KMS-11 (cell line): ENCODE measurements at regions not wholly inside any gene's neighbourhood (a gene's known extent, or its start where the extent isn't known, plus 50 kb on each side); places are given as distances from the start of the nearest gene placed in this dataset.

Experiments used
- H2AFZ ChIP-seq: fragments of 200-600 bp; sonication (generic); 2 replicates; pipeline ENCODE4 v1.6.1; 2016; ENCODE audit warnings: antibody characterized with exemption, mixed run types, low read depth
- H3K27ac ChIP-seq: fragments of 200-600 bp; sonication (generic); 2 replicates; pipeline ENCODE4 v1.6.1; 2016; ENCODE audit warnings: mild to moderate bottlenecking, mixed run types
- H3K27me3 ChIP-seq: fragments of 200-600 bp; sonication (generic); 2 replicates; pipeline ENCODE4 v1.6.1; 2017; ENCODE audit warnings: mild to moderate bottlenecking, low read depth, mixed run types, moderate library complexity; ENCODE audit not compliant: insufficient read depth
- H3K36me3 ChIP-seq: fragments of 200-600 bp; sonication (generic); 2 replicates; pipeline ENCODE4 v1.6.1; 2017; ENCODE audit warnings: mild to moderate bottlenecking, mixed run types; ENCODE audit not compliant: insufficient read depth
- H3K4me1 ChIP-seq: fragments of 200-600 bp; sonication (generic); 2 replicates; pipeline ENCODE4 v1.6.1; 2016; ENCODE audit warnings: mild to moderate bottlenecking, low read depth, mixed run types; ENCODE audit not compliant: poor library complexity, severe bottlenecking
- H3K4me2 ChIP-seq: fragments of 200-600 bp; sonication (generic); 2 replicates; pipeline ENCODE4 v1.7.0; 2016; ENCODE audit warnings: mild to moderate bottlenecking, mixed run types
- H3K4me3 ChIP-seq: fragments of 200-600 bp; sonication (generic); IDR thresholded peaks from 2 replicates; pipeline ENCODE4 v1.6.1; 2017; ENCODE audit warnings: low read depth, low read length, mixed read lengths; ENCODE audit not compliant: insufficient read depth
- H3K79me2 ChIP-seq: fragments of 200-600 bp; sonication (generic); 2 replicates; pipeline ENCODE4 v1.6.1; 2016; ENCODE audit warnings: low read depth, mixed run types; ENCODE audit not compliant: insufficient read depth
- H3K9ac ChIP-seq: fragments of 200-600 bp; sonication (generic); 2 replicates; pipeline ENCODE4 v1.6.1; 2016; ENCODE audit warnings: mild to moderate bottlenecking, mixed run types
- H4K20me1 ChIP-seq: fragments of 200-600 bp; sonication (generic); 2 replicates; pipeline ENCODE4 v1.6.1; 2016; ENCODE audit warnings: mild to moderate bottlenecking, mixed run types; ENCODE audit not compliant: insufficient read depth
- CTCF ChIP-seq: fragments of 200-600 bp; sonication (generic); conservative IDR thresholded peaks from 2 replicates; pipeline ENCODE4 v1.6.1; 2017; ENCODE audit warnings: low read depth, mild to moderate bottlenecking, antibody characterized with exemption, low read length, moderate library complexity, mixed read lengths

DNA sequence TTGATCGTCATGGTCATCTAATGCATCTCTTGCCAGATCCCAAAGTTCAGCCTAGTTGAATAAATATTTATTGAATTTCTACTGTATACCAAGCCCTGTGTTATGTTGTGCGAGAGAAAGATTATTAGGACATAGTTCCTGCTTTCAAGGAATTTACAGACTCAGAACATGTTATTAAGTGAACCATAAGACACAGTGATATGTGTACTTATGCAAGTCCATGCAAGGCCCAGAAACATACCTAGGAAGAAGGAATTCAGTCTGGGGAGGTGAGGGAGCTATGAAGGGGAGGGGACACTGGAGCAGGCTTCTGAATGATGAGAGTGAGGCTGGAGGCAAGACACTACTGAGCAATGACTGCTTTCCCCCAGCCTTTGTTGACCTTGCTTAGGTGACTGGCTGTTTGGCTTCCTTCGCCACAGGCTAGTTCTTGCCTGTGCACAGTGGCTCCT, 81.4 kb downstream of the ACAA2 start:
- Histone ChIP-seq H3K27me3 (no peaks in the 10 kb centered on the region), H3K4me2 (no peak overlapping the region), H3K4me3 (no peak overlapping the region), H3K4me1 (peaks cover 17% of the 10 kb centered on the region), H3K27ac (no peak overlapping the region), H3K36me3 (no peaks in the 10 kb centered on the region), H2AFZ (no peak overlapping the region), H3K9ac (no peak overlapping the region), H3K79me2 (no peaks in the 10 kb centered on the region), H4K20me1 (no peaks in the 10 kb centered on the region)
- TF ChIP-seq CTCF: no peak

DNA sequence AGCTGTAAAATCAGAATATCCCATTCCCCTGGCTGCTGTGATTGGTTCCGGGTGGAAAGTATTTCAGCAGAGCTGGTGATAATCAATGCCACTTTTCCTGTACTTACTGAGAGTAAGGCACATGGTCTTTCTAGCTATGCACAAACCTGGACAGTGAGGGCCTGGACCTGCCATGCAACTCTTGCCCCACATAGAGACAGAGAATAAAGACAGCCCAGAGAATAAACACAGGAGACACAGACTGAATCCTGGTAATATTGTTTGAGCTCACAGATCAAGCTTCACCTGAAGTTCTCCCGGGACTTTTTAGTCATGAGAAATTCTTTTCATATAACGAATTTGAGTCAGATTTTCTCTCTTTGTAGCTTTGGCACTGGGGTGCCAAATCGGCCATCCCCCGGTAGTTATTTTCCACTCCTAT, 81.9 kb downstream of the ACAA2 start:
- H3K9ac ChIP-seq: no peak overlapping the region
- H3K4me2 ChIP-seq: no peak overlapping the region
- TF ChIP-seq CTCF: no peak
- H4K20me1 ChIP-seq: no peaks in the 10 kb centered on the region
- H3K79me2 ChIP-seq: no peaks in the 10 kb centered on the region
- H3K4me1 ChIP-seq: peaks cover 17% of the 10 kb centered on the region
- no peaks in the 10 kb centered on the region for H3K36me3 ChIP-seq
- no peak overlapping the region for H3K4me3 ChIP-seq
- H2AFZ ChIP-seq: no peak overlapping the region
- H3K27ac ChIP-seq: no peak overlapping the region
- no peaks in the 10 kb centered on the region for H3K27me3 ChIP-seq

- TF ChIP-seq CTCF: no peak
- H3K27ac ChIP-seq: no peak overlapping the region
- H3K79me2 ChIP-seq: no peaks in the 10 kb centered on the region
- H2AFZ ChIP-seq: no peak overlapping the region
- H3K36me3 ChIP-seq: no peaks in the 10 kb centered on the region
- no peak overlapping the region for H3K4me3 ChIP-seq
- H3K4me1 ChIP-seq: peaks cover 17% of the 10 kb centered on the region
- no peak overlapping the region for H3K4me2 ChIP-seq
- H3K27me3 ChIP-seq: no peaks in the 10 kb centered on the region
- H4K20me1 ChIP-seq: no peaks in the 10 kb centered on the region
- H3K9ac ChIP-seq: no peak overlapping the region
Observed at GRCh38 chr18:49730951-49731391, 82.4 kb downstream of the ACAA2 start.

- TF ChIP-seq CTCF: peak; percentile 68
- Histone ChIP-seq H3K27ac (no peak overlapping the region), H3K27me3 (no peaks in the 10 kb centered on the region), H4K20me1 (no peaks in the 10 kb centered on the region), H3K36me3 (no peaks in the 10 kb centered on the region), H3K4me1 (peaks cover under 1% of the 10 kb centered on the region), H3K9ac (no peak overlapping the region), H3K4me3 (no peak overlapping the region), H3K79me2 (no peaks in the 10 kb centered on the region), H2AFZ (no peak overlapping the region), H3K4me2 (no peak overlapping the region)
Observed at GRCh38 chr18:49728542-49728941, 84.8 kb downstream of the ACAA2 start.

DNA sequence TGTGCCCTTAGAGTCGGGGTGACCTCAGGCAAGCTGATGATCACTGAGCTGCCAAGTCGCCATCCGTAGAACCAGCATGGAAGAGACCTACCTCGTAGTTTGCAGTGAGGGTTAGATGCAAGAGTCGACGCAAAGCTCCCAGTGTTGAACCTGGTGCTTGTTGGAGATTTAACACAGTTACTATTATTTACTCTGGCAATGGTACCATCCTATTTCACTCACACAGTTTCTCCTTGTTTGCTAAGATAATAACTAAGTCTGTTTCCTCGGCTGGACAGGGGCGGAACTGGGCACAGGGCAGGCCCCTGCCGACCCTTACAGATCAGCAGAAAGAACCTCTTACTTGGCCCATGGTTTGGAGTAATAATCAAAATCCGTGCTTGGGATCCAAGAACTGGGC, 85.5 kb downstream of the ACAA2 start:
- Histone ChIP-seq H4K20me1 (no peaks in the 10 kb centered on the region), H3K4me2 (no peak overlapping the region), H3K27ac (no peak overlapping the region), H3K27me3 (no peaks in the 10 kb centered on the region), H3K4me1 (no peaks in the 10 kb centered on the region), H3K4me3 (no peak overlapping the region), H2AFZ (no peak overlapping the region), H3K9ac (no peak overlapping the region), H3K79me2 (no peaks in the 10 kb centered on the region), H3K36me3 (no peaks in the 10 kb centered on the region)
- no peak for TF ChIP-seq CTCF
